ENCODE measurements at regions not wholly inside any gene's neighbourhood (a gene's known extent, or its start where the extent isn't known, plus 50 kb on each side); places are given as distances from the start of the nearest gene placed in this dataset.
A peak's percentile ranks its signal among the peaks of the same experiment; 100 is the strongest.
"Not testable (repeated sequence)": the region's sequence is repeated elsewhere in the genome, so short reads cannot be mapped to it uniquely, and the experiment has no call there.

DNA sequence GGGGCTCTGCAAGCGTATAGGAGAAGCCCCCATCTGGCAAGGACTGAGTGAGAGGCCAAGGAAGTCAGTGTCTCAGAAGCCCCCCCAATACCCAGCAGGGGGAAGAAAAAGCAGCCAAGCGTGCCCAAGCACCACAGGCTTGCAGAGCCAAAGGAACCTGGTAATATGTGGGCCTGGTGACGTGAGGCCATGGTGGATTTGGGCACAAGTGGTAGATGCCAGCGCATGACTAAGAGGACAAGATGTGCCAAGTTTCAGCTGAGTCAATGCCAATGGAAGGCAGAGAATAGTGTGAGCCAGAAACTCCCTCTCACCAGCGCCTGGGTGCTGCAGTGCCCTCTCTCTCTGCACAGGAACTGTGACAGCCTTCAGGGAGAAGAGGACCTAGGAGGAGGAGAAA is 110.0 kb downstream of the QRSL1 start:
- in situ Hi-C loops (cut with HindIII; ENCODE audit: low sequenced_read_pairs) = no loop called here
- DNase-seq (ENCODE audit: low spot score) = peak; percentile 44

- no peak for DNase-seq (ENCODE audit: low spot score)
- in situ Hi-C loops (cut with HindIII; ENCODE audit: low sequenced_read_pairs) = no loop called here
These were observed 107.1 kb downstream of the QRSL1 start for GRCh38 chr6:106736502-106736901.

- no peak for DNase-seq (ENCODE audit: low spot score)
- in situ Hi-C loops (cut with HindIII; ENCODE audit: low sequenced_read_pairs) = no loop called here
These were observed 106.5 kb downstream of the QRSL1 start for GRCh38 chr6:106735828-106736227.

DNA sequence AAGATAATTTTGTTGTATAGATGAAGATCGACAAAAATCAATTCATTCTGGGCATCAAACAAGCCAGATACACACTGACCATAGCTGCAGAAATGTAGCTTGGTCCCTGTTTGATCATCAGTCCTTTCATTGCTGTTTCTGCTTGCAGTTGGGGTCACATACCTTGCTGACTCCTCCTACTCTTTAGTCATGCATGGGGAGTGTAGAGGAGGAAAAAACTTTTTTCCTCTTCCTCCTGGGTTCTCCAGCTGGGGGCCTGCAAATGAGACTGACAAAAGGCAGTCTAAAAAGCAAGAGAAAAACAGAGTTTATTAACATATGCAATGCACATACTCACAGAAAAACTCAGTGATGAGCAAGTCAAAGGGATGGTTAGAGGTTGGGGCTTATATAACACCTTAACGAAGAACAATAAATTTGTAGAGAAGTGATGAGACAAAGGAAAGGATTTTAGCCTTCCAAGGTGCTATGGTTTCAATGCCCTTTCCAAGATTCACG is 105.8 kb downstream of the QRSL1 start:
- in situ Hi-C loops (cut with HindIII; ENCODE audit: low sequenced_read_pairs) = no loop called here
- no peak for DNase-seq (ENCODE audit: low spot score)

GRCh38 chr6:106733386-106733785 is 104.0 kb downstream of the QRSL1 start:
- in situ Hi-C loops (cut with HindIII; ENCODE audit: low sequenced_read_pairs) = no loop called here
- DNase-seq (ENCODE audit: low spot score) = no peak

GRCh38 chr6:106732376-106732940 is 103.1 kb downstream of the QRSL1 start:
- DNase-seq (ENCODE audit: low spot score) = no peak
- in situ Hi-C loops (cut with HindIII; ENCODE audit: low sequenced_read_pairs) = no loop called here

DNA sequence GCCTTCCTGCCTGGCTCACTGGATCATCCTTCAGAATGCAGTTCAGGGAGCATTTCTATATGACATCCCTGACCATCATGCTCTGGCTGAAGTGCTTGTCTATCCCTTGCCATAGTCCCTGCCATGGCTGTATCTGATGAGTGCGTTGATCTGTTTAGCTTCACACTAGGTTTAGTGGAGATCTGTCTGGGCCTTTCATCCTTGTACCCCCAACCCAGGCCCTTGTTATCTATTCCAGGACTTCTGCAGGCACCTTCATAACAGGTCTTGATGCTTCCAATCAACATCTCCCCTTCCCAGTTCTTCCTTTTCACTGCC is 102.4 kb downstream of the QRSL1 start:
- no peak for DNase-seq (ENCODE audit: low spot score)

GRCh38 chr6:106731144-106731842 is 101.9 kb downstream of the QRSL1 start:
- DNase-seq (ENCODE audit: low spot score) = no peak
- in situ Hi-C loops (cut with HindIII; ENCODE audit: low sequenced_read_pairs) = no loop called here

More for the DNA sequence above, 102.4 kb downstream of the QRSL1 start:
- in situ Hi-C loops (cut with HindIII; ENCODE audit: low sequenced_read_pairs) = no loop called here

DNA sequence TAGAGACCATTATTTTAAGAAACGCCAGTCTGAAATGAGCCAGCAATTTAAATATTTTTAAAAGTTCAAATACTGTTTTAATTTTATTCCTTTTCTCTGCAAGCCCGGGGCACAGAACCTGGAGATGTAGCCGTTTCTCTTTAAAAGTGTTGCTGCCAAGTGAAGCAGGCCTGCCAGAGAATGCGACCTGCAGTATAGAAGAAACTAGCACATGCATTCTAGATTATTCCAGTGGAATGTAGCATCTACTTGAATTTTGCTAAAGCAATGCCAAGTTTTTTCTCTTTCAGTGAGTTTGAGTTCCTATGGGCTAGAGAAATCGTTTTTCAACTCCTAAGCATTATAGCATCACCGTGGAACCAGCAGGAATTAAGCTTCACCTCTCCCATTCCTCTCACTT is 101.3 kb downstream of the QRSL1 start:
- DNase-seq (ENCODE audit: low spot score) = no peak
- in situ Hi-C loops (cut with HindIII; ENCODE audit: low sequenced_read_pairs) = no loop called here

DNA sequence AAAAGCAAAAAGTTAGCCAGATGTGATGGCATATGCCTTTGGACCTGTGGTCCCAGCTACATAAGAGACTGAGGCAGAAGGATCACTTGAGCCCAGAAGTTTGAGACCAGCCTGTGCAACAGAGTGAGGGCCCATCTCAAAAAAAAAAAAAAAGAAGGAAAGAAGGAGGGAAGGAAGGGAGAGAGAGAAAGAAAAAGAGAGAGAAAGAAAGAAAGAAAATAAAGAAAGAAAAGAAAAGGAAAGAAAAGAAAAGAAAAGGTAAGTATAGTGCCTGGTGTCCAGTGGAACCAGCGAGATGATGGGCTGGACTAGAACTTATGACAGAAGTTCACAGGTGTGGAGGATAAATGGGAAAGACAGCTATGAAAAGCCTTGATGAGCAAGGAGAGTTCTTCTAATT is 100.9 kb downstream of the QRSL1 start:
- in situ Hi-C loops (cut with HindIII; ENCODE audit: low sequenced_read_pairs) = no loop called here
- no peak for DNase-seq (ENCODE audit: low spot score)

- no peak for DNase-seq (ENCODE audit: low spot score)
- in situ Hi-C loops (cut with HindIII; ENCODE audit: low sequenced_read_pairs) = no loop called here
These were observed 100.5 kb downstream of the QRSL1 start for GRCh38 chr6:106729841-106730240.

GRCh38 chr6:106728296-106728870 is 99.0 kb downstream of the QRSL1 start:
- in situ Hi-C loops (cut with HindIII; ENCODE audit: low sequenced_read_pairs) = no loop called here

GRCh38 chr6:106727480-106728149 is 98.2 kb downstream of the QRSL1 start:
- no peak for DNase-seq (ENCODE audit: low spot score)
- in situ Hi-C loops (cut with HindIII; ENCODE audit: low sequenced_read_pairs) = no loop called here

More at GRCh38 chr6:106728296-106728870, 99.0 kb downstream of the QRSL1 start:
- no peak for DNase-seq (ENCODE audit: low spot score)

DNA sequence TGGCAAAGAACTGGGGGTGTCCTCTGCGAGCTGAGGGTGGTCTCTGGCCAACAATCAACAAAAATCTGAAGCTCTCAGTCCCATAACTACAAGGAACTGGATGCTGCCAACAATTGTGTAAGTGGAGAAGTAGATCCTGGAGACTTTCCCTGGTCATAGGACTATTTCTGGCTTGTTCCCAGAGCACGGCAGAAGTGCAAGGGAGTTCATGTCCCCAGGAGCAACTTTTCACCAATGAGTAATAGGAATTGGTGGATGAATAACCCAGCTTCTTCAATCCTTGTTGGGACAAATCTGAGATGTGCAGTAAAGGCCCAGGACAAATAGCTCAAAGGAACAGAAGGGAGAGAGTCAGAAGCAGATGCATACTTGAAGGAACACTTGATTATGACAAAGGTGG is 95.5 kb downstream of the QRSL1 start:
- in situ Hi-C loops (cut with HindIII; ENCODE audit: low sequenced_read_pairs) = no loop called here
- no peak for DNase-seq (ENCODE audit: low spot score)

GRCh38 chr6:106724337-106724736 is 95.0 kb downstream of the QRSL1 start:
- in situ Hi-C loops (cut with HindIII; ENCODE audit: low sequenced_read_pairs) = no loop called here
- no peak for DNase-seq (ENCODE audit: low spot score)

DNA sequence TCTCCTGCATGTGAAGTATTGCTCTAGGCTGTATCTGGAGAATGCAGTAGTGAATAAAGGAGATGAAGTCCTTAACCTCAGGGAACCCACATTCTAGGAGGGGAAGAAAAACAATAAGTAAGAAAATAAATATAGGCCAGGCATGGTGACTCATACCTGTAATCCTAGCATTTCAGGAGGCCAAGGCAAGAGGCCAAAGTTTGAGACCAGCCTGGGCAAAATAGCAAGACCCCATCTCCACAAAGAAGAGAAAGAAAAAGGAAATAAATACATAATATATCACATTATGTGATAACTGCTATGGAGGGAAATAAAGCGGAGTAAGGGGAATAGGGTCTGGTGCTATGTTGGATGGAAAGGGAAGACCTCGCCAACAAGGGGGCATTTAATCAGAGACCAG is 94.0 kb downstream of the QRSL1 start:
- DNase-seq (ENCODE audit: low spot score); in situ Hi-C loops (cut with HindIII; ENCODE audit: low sequenced_read_pairs): not testable (repeated sequence)

DNA sequence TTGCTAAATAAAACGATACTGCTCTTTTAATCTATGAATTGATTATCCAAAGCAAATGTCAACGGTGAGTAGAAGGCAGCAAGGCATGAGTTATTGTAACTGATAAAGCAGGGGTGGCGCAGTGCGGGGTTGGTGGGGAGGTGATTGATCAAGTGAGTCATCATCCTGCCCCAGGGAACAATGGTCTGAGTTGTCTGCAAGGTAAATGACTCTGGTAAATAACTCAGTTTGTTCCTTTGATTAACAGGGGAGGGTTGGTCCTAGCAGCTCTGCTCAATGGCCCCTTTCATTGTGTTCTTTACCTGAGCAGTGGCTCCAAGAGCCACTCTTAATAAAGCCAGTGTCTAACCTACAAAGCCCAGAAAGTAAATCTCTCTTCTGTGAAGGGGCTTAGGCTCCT is 91.8 kb downstream of the QRSL1 start:
- in situ Hi-C loops (cut with HindIII; ENCODE audit: low sequenced_read_pairs); DNase-seq (ENCODE audit: low spot score): not testable (repeated sequence)
